Right atrium auricular region (tissue), 2 donors: ENCODE measurements at regions not wholly inside any gene's neighbourhood (a gene's known extent, or its start where the extent isn't known, plus 50 kb on each side); places are given as distances from the start of the nearest gene placed in this dataset.

ENCODE experiments used
- DNase-seq: peaks from one replicate; pipeline ENCODE4 v3.0.0-alpha.2; 2019; ENCODE audit warnings: low spot score
- H3K27ac ChIP-seq, 2 donors: fragments of 200-600 bp; sonication (generic); 1 replicate in 1 of 2; 2 replicates in 1 of 2; pipeline ENCODE4 v1.5.1; 2016 to 2019
- H3K27me3 ChIP-seq, 2 donors: fragments of 200-600 bp; sonication (generic); one replicate each; pipeline versions ENCODE4 v1.5.1 to v1.6.0; 2017 to 2019
- H3K36me3 ChIP-seq: fragments of 200-600 bp; sonication (generic); one replicate; pipeline ENCODE4 v1.5.1; 2016
- H3K4me1 ChIP-seq, 2 donors: fragments of 200-600 bp; sonication (generic); one replicate each; pipeline versions ENCODE4 v1.5.1 to v1.6.0; 2017 to 2019
- H3K4me3 ChIP-seq, 2 donors: fragments of 200-600 bp; sonication (generic); 1 replicate in 1 of 2; 2 replicates in 1 of 2; pipeline ENCODE4 v1.5.1; 2017 to 2019; ENCODE audit warnings: mild to moderate bottlenecking in 1 of 2, moderate library complexity in 1 of 2
- H3K9me3 ChIP-seq, 2 donors: fragments of 200-600 bp; sonication (generic); one replicate each; pipeline ENCODE4 v1.5.1; 2019
- CTCF ChIP-seq, 2 donors: fragments of 200-600 bp; sonication (generic); IDR thresholded peaks; one replicate each; pipeline ENCODE4 v1.5.1; 2019; ENCODE audit warnings: antibody characterized with exemption in 2 of 2

- DNase-seq = no peak
- H3K27ac ChIP-seq = no peak overlapping the region
- no peak for TF ChIP-seq CTCF (IDR thresholded peaks at IDR 0.05)
- no peaks in the 10 kb centered on the region for H3K4me1 ChIP-seq
- no peaks in the 10 kb centered on the region for H3K9me3 ChIP-seq
- H3K27me3 ChIP-seq = no peaks in the 10 kb centered on the region
- H3K36me3 ChIP-seq = no peaks in the 10 kb centered on the region
- no peak overlapping the region for H3K4me3 ChIP-seq
These were observed 285.3 kb downstream of the EN1 start for GRCh38 chr2:118562144-118562543.

- no peaks in the 10 kb centered on the region for H3K36me3 ChIP-seq
- no peaks in the 10 kb centered on the region for H3K4me1 ChIP-seq
- no peak for TF ChIP-seq CTCF (IDR thresholded peaks at IDR 0.05)
- H3K9me3 ChIP-seq = no peaks in the 10 kb centered on the region
- H3K4me3 ChIP-seq = no peak overlapping the region
- no peak overlapping the region for H3K27ac ChIP-seq
- no peaks in the 10 kb centered on the region for H3K27me3 ChIP-seq
- no peak for DNase-seq
These were observed 288.6 kb downstream of the EN1 start for GRCh38 chr2:118558846-118559245.

GRCh38 chr2:118557791-118558190, 289.7 kb downstream of the EN1 start:
- no peak for DNase-seq
- no peaks in the 10 kb centered on the region for H3K36me3 ChIP-seq
- H3K9me3 ChIP-seq = no peaks in the 10 kb centered on the region
- no peaks in the 10 kb centered on the region for H3K4me1 ChIP-seq
- no peak for TF ChIP-seq CTCF (IDR thresholded peaks at IDR 0.05)
- H3K27ac ChIP-seq = no peak overlapping the region
- no peak overlapping the region for H3K4me3 ChIP-seq
- H3K27me3 ChIP-seq = no peaks in the 10 kb centered on the region

GRCh38 chr2:118557016-118557415, 290.4 kb downstream of the EN1 start:
- Histone ChIP-seq H3K9me3 (no peaks in the 10 kb centered on the region), H3K27ac (no peak overlapping the region), H3K4me1 (no peaks in the 10 kb centered on the region), H3K36me3 (no peaks in the 10 kb centered on the region), H3K4me3 (no peak overlapping the region), H3K27me3 (no peaks in the 10 kb centered on the region)
- no peak for TF ChIP-seq CTCF (IDR thresholded peaks at IDR 0.05)
- DNase-seq = no peak

GRCh38 chr2:118554616-118555015, 292.8 kb downstream of the EN1 start:
- TF ChIP-seq CTCF (IDR thresholded peaks at IDR 0.05) = no peak
- H3K36me3 ChIP-seq = no peaks in the 10 kb centered on the region
- no peak overlapping the region for H3K4me3 ChIP-seq
- H3K27me3 ChIP-seq = no peaks in the 10 kb centered on the region
- H3K27ac ChIP-seq = no peak overlapping the region
- H3K9me3 ChIP-seq = no peaks in the 10 kb centered on the region
- no peak for DNase-seq
- H3K4me1 ChIP-seq = no peaks in the 10 kb centered on the region

- Histone ChIP-seq H3K27me3 (no peaks in the 10 kb centered on the region), H3K27ac (no peak overlapping the region), H3K36me3 (no peaks in the 10 kb centered on the region), H3K9me3 (no peaks in the 10 kb centered on the region), H3K4me3 (no peak overlapping the region), H3K4me1 (no peaks in the 10 kb centered on the region)
- no peak for TF ChIP-seq CTCF (IDR thresholded peaks at IDR 0.05)
- DNase-seq = no peak
These were observed 297.9 kb downstream of the EN1 start for GRCh38 chr2:118549503-118549902.
